ENCODE measurements at regions not wholly inside any gene's neighbourhood (a gene's known extent, or its start where the extent isn't known, plus 50 kb on each side); places are given as distances from the start of the nearest gene placed in this dataset.

GRCh38 chr9:14497476-14497875, 183.5 kb upstream of the NFIB start:
- DNase-seq (ENCODE audit: low read depth), result peak; percentile 57
- no peak overlapping the region for H3K4me3 ChIP-seq (ENCODE audit: control insufficient read depth, low read depth, low read length)
- TF ChIP-seq, protein P1, sequence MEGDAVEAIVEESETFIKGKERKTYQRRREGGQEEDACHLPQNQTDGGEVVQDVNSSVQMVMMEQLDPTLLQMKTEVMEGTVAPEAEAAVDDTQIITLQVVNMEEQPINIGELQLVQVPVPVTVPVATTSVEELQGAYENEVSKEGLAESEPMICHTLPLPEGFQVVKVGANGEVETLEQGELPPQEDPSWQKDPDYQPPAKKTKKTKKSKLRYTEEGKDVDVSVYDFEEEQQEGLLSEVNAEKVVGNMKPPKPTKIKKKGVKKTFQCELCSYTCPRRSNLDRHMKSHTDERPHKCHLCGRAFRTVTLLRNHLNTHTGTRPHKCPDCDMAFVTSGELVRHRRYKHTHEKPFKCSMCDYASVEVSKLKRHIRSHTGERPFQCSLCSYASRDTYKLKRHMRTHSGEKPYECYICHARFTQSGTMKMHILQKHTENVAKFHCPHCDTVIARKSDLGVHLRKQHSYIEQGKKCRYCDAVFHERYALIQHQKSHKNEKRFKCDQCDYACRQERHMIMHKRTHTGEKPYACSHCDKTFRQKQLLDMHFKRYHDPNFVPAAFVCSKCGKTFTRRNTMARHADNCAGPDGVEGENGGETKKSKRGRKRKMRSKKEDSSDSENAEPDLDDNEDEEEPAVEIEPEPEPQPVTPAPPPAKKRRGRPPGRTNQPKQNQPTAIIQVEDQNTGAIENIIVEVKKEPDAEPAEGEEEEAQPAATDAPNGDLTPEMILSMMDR (conservative IDR thresholded peaks at IDR 0.05; ENCODE audit: control insufficient read depth, insufficient read depth, low read depth, low read length), result no peak

- TF ChIP-seq, protein P1 (conservative IDR thresholded peaks at IDR 0.05; ENCODE audit: control insufficient read depth, insufficient read depth, low read depth, low read length), result no peak
- no peak for DNase-seq (ENCODE audit: low read depth)
- H3K4me3 ChIP-seq (ENCODE audit: control insufficient read depth, low read depth, low read length), result no peak overlapping the region
Measured at GRCh38 chr9:14488421-14489190, 174.7 kb upstream of the NFIB start.

GRCh38 chr9:14487547-14488185, 173.7 kb upstream of the NFIB start:
- H3K4me3 ChIP-seq (ENCODE audit: control insufficient read depth, low read depth, low read length), result no peak overlapping the region
- TF ChIP-seq, protein P1 (conservative IDR thresholded peaks at IDR 0.05; ENCODE audit: control insufficient read depth, insufficient read depth, low read depth, low read length), result no peak
- no peak for DNase-seq (ENCODE audit: low read depth)

- DNase-seq (ENCODE audit: low read depth), result peak; percentile 23
- TF ChIP-seq, protein P1 (conservative IDR thresholded peaks at IDR 0.05; ENCODE audit: control insufficient read depth, insufficient read depth, low read depth, low read length), result no peak
- no peak overlapping the region for H3K4me3 ChIP-seq (ENCODE audit: control insufficient read depth, low read depth, low read length)
Measured at GRCh38 chr9:14485366-14485765, 171.4 kb upstream of the NFIB start.

- H3K4me3 ChIP-seq (ENCODE audit: control insufficient read depth, low read depth, low read length), result no peak overlapping the region
- TF ChIP-seq, protein P1 (conservative IDR thresholded peaks at IDR 0.05; ENCODE audit: control insufficient read depth, insufficient read depth, low read depth, low read length), result no peak
- DNase-seq (ENCODE audit: low read depth), result no peak
Measured at GRCh38 chr9:14482856-14483255, 168.9 kb upstream of the NFIB start.

GRCh38 chr9:14480526-14480925, 166.6 kb upstream of the NFIB start:
- H3K4me3 ChIP-seq (ENCODE audit: control insufficient read depth, low read depth, low read length), result no peak overlapping the region
- TF ChIP-seq, protein P1 (conservative IDR thresholded peaks at IDR 0.05; ENCODE audit: control insufficient read depth, insufficient read depth, low read depth, low read length), result no peak
- DNase-seq (ENCODE audit: low read depth), result no peak
